Natural killer cell (primary cell): ENCODE measurements at regions not wholly inside any gene's neighbourhood (a gene's known extent, or its start where the extent isn't known, plus 50 kb on each side); places are given as distances from the start of the nearest gene placed in this dataset.

ENCODE experiments used
- ATAC-seq, 3 donors: fragments of 150-1000 bp in 2 of 3; fragments of 200-7000 bp in 1 of 3; cut with Tn5 transposase; 1 replicate in 1 of 3; 2 replicates in 2 of 3; pipeline ENCODE4 v1.10.0; 2021; ENCODE audit warnings: mild to moderate bottlenecking in 2 of 3, moderate library complexity in 2 of 3
- DNase-seq, 2 donors: peaks; one replicate each; pipeline versions ENCODE4 v3.0.0 to v3.0.0-alpha.2; 2013 to 2021; ENCODE audit warnings: mixed read lengths in 1 of 2
- H3K27ac ChIP-seq: one replicate; pipeline ENCODE4 v1.5.1; 2013; ENCODE audit warnings: mild to moderate bottlenecking, low read length
- H3K27me3 ChIP-seq: one replicate; pipeline ENCODE4 v1.6.1; 2013; ENCODE audit warnings: low read length; ENCODE audit not compliant: control insufficient read depth, insufficient read depth
- H3K36me3 ChIP-seq: one replicate; pipeline ENCODE4 v1.6.1; 2013; ENCODE audit warnings: low read length; ENCODE audit not compliant: control insufficient read depth, insufficient read depth
- H3K4me1 ChIP-seq: one replicate; pipeline ENCODE4 v1.6.1; 2013; ENCODE audit warnings: low read length; ENCODE audit not compliant: control insufficient read depth, insufficient read depth
- H3K4me3 ChIP-seq: one replicate; pipeline ENCODE4 v1.5.1; 2013; ENCODE audit warnings: low read length
- H3K9me3 ChIP-seq: one replicate; pipeline ENCODE4 v1.6.1; 2013; ENCODE audit warnings: low read length; ENCODE audit not compliant: control insufficient read depth, insufficient read depth
- H3K27ac Mint-ChIP-seq, 2 donors: one replicate each; pipeline ENCODE4 v1.8.0; 2022; ENCODE audit warnings: mild to moderate bottlenecking in 2 of 2, mixed read lengths in 2 of 2, moderate library complexity in 1 of 2
- H3K27me3 Mint-ChIP-seq, 2 donors: one replicate each; pipeline ENCODE4 v1.8.0; 2022; ENCODE audit warnings: low read depth in 2 of 2, mixed read lengths in 2 of 2
- H3K36me3 Mint-ChIP-seq: one replicate; pipeline ENCODE4 v1.8.0; 2022; ENCODE audit warnings: mixed read lengths
- H3K4me1 Mint-ChIP-seq, 2 donors: one replicate each; pipeline ENCODE4 v1.8.0; 2022; ENCODE audit warnings: mixed read lengths in 2 of 2
- H3K4me3 Mint-ChIP-seq: one replicate; pipeline ENCODE4 v1.8.0; 2022; ENCODE audit warnings: mild to moderate bottlenecking, moderate library complexity, mixed read lengths
- H3K9me3 Mint-ChIP-seq, 2 donors: one replicate each; pipeline ENCODE4 v1.8.0; 2022; ENCODE audit warnings: mixed read lengths in 2 of 2
- WGBS: methylation state at CpG from one replicate; pipeline ENCODE4 v1.1.7; 2013; ENCODE audit warnings: missing lambda C conversion rate; ENCODE audit not compliant: insufficient coverage; 5-methylcytosine and 5-hydroxymethylcytosine counted together
- intact Hi-C: fragments of 100-400 bp; cut with micrococcal nuclease; formaldehyde crosslinking; loops from one replicate; pipeline ENCODE4 v1.14.2; 2022
- TF ChIP-seq, protein P1 (sequence below): fragments of 200-600 bp; IDR thresholded peaks from one replicate; pipeline ENCODE4 v1.8.0; 2022; ENCODE audit warnings: antibody characterized with exemption

DNA sequence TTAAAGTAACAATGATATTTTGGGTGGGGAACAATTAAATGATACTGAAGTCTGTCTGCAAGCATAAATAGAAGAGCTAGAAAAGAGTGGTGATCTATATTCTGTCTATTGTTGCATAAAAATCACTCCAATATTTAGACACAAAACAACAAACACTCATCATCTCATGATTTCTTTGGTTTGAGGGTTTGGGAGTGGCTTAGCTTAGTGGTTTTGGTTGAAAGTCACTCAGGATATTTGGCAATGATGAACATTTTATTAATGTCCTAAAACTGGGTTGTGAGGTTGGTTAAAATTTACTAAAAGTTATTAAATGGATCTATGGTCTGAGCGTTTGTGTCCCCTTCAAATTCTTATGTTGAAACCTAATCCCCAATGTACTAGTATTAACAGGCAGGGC lies 54.7 kb upstream of the EGFR start:
- no CpG with 5 or more reads among the region's 1 CpG for WGBS
- no peaks in the 10 kb centered on the region for H3K27me3 ChIP-seq
- TF ChIP-seq, protein P1, sequence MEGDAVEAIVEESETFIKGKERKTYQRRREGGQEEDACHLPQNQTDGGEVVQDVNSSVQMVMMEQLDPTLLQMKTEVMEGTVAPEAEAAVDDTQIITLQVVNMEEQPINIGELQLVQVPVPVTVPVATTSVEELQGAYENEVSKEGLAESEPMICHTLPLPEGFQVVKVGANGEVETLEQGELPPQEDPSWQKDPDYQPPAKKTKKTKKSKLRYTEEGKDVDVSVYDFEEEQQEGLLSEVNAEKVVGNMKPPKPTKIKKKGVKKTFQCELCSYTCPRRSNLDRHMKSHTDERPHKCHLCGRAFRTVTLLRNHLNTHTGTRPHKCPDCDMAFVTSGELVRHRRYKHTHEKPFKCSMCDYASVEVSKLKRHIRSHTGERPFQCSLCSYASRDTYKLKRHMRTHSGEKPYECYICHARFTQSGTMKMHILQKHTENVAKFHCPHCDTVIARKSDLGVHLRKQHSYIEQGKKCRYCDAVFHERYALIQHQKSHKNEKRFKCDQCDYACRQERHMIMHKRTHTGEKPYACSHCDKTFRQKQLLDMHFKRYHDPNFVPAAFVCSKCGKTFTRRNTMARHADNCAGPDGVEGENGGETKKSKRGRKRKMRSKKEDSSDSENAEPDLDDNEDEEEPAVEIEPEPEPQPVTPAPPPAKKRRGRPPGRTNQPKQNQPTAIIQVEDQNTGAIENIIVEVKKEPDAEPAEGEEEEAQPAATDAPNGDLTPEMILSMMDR = no peak
- no peak for ATAC-seq
- Mint-ChIP-seq H3K36me3 (no peaks in the 10 kb centered on the region), H3K27me3 (peaks cover 0 to 2% of the 10 kb centered on the region in 2 donors), H3K4me1 (no peaks in the 10 kb centered on the region), H3K4me3 (no peak overlapping the region), H3K27ac (no peak overlapping the region), H3K9me3 (peaks cover under 1 to 2% of the 10 kb centered on the region in 2 donors)
- no peaks in the 10 kb centered on the region for H3K9me3 ChIP-seq
- H3K4me1 ChIP-seq = no peaks in the 10 kb centered on the region
- intact Hi-C loops = no loop called here
- DNase-seq = no peak
- H3K4me3 ChIP-seq = no peak overlapping the region
- H3K27ac ChIP-seq = no peak overlapping the region
- no peaks in the 10 kb centered on the region for H3K36me3 ChIP-seq

DNA sequence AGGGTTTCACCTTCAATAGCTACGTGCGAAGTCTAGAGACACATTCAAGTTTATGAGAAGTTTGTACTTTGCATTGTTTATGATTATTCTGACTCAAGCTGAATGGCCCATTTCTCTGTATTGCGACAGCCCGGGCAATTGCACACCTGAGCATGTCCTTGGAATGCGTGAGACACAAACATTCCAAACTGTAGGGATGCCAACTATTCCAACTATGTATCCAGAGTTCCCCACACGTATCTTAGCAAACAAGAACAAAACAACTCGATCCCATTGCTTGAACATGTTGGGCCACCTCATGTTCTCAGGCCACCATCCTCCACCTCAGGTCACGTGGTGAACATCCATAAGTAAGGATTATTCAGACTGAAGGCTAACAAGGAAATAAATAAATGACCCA lies 51.4 kb upstream of the EGFR start:
- H3K9me3 ChIP-seq = no peaks in the 10 kb centered on the region
- WGBS = 84% methylated on average over 8 of the region's 8 CpGs
- ATAC-seq (no peak), DNase-seq (no peak)
- H3K4me3 ChIP-seq = no peak overlapping the region
- H3K27me3 ChIP-seq = no peaks in the 10 kb centered on the region
- Mint-ChIP-seq H3K36me3 (peaks cover under 1% of the 10 kb centered on the region), H3K27me3 (peaks cover 0 to 5% of the 10 kb centered on the region in 2 donors), H3K9me3 (peaks cover 6% of the 10 kb centered on the region in 2 donors), H3K27ac (no peak overlapping the region), H3K4me1 (no peaks in the 10 kb centered on the region), H3K4me3 (no peak overlapping the region)
- no peaks in the 10 kb centered on the region for H3K4me1 ChIP-seq
- TF ChIP-seq, protein P1 = no peak
- intact Hi-C loops = no loop called here
- H3K27ac ChIP-seq = no peak overlapping the region
- H3K36me3 ChIP-seq = no peaks in the 10 kb centered on the region

DNA sequence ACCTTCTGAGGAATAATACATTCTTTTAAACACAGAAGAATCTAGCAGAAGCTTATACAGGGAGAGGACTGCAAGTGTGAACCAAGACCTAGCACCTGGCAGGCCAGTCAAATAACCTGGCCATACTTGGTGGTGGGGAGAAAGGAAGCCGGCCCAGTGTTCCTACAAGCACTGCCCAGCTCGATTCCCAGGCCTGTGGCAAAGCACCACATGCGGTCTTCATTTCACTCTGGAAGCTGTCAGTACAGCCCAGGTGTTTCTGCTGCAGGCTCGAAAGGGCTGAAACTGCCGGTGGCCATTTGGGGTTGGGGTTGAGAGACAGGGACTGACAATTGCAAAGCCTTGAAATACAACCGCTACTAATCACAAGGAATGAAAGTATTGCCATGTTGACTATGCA lies 50.8 kb upstream of the EGFR start:
- Histone ChIP-seq H3K27ac (no peak overlapping the region), H3K27me3 (no peaks in the 10 kb centered on the region), H3K4me3 (no peak overlapping the region), H3K9me3 (no peaks in the 10 kb centered on the region), H3K4me1 (no peaks in the 10 kb centered on the region), H3K36me3 (no peaks in the 10 kb centered on the region)
- intact Hi-C loops = no loop called here
- DNase-seq = no peak
- Mint-ChIP-seq H3K27ac (no peak overlapping the region), H3K4me1 (no peaks in the 10 kb centered on the region), H3K27me3 (peaks cover 0 to 5% of the 10 kb centered on the region in 2 donors), H3K36me3 (peaks cover 6% of the 10 kb centered on the region), H3K4me3 (no peak overlapping the region), H3K9me3 (peaks cover 8 to 10% of the 10 kb centered on the region in 2 donors)
- WGBS = 83% methylated on average over 6 of the region's 6 CpGs
- TF ChIP-seq, protein P1 = no peak
- no peak for ATAC-seq
